Activated naive CD8-positive, alpha-beta T cell treated with anti-CD3 and anti-CD28 coated beads, Interleukin-2, amount 50 U/mL, for 16 hours (primary cell): ENCODE measurements at regions not wholly inside any gene's neighbourhood (a gene's known extent, or its start where the extent isn't known, plus 50 kb on each side); places are given as distances from the start of the nearest gene placed in this dataset.

Source experiments
- DNase-seq: peaks from one replicate; pipeline ENCODE4 v3.0.0-alpha.2; 2020; ENCODE audit warnings: low read depth, low spot score

GRCh38 chr13:76711550-76712182 is 174.5 kb downstream of the KCTD12 start:
- no peak for DNase-seq

GRCh38 chr13:76709851-76710250 is 176.4 kb downstream of the KCTD12 start:
- no peak for DNase-seq

DNA sequence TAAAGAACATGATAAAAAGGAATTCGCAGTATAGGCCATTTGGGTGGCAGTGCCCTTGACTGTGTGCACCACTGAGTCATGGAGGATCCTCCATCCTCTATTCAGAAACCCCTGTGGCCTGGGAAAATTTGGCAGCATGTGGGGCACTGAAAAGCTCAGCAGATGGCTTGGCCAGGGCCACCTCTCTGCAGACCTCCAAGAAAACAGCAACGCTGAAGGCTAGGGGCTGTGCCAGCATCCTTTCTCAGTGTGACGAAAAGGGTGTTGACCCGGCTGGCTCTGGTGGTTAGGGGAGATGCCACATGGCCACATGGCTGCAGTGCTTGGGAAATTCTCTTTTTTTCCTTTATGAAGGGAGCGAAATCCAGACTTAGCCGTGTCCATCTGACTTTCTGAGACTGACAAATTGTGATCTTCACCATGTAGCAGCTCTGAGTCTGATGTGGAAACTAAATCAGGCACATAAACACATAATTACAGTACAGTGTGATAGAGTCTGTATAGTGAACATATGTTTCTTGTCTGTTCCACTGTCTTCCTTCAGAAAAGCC is 178.0 kb downstream of the KCTD12 start:
- DNase-seq, result no peak

DNA sequence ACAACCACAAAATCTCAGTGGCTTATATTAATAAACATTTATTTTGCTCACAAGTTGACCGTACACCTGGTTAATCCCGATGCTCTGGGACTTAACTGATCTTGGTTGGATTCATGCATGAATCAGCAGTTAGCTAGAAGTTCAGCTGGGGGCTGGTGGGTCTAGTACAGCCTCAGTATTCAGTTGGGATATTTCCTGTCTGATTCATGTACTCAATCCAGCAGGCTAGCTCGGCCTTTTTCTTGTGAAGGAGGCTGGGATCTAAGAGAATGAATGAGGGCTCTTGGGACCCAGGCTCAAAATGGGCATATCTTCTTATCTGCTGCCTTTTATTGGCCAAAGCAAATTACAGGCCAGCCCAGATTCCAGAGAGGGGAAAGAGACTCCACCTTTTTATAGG is 178.8 kb downstream of the KCTD12 start:
- DNase-seq, result no peak

- DNase-seq, result no peak
These were observed 182.4 kb downstream of the KCTD12 start for GRCh38 chr13:76703621-76704288.

- no peak for DNase-seq
These were observed 183.0 kb downstream of the KCTD12 start for GRCh38 chr13:76703216-76703615.

DNA sequence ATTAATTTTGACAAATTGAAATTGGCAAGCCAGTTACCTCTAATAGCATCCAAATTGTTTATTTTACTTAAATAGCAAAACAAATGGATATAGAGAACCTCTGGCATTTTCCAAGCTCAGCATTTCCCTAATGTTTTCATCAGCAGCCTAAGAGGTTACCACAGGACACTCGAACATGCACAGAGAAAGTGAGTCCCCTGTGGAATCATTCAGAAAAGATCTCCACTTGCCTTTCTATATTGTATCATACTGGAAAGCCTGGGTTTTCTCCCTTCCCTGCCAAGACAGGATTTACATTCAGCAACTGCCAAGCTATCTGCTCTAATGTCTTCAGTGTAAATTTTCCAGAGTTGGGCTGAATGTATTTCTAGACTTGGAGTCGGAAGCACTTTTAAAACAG is 188.9 kb downstream of the KCTD12 start:
- no peak for DNase-seq

GRCh38 chr13:76696370-76696769 is 189.8 kb downstream of the KCTD12 start:
- DNase-seq, result no peak

GRCh38 chr13:76693086-76693485 is 193.1 kb downstream of the KCTD12 start:
- no peak for DNase-seq

DNA sequence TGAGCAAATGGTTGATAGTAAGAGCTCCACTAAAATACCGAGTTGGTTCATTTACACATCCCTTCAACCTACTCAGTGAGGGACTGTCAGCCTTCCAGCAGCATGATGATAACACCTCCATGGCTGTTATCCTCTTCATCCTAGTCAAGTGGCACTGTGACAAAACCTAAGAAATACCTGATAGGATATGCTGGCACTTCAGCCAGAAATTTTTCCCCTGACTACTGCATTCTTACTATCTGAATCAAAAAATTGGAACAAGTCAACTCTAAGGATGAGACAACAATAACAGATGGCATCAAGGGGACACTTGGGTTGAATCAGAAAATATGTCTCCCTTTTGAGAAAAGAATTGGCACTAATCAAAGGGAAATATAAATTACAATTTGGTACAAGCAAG is 193.9 kb downstream of the KCTD12 start:
- no peak for DNase-seq

DNA sequence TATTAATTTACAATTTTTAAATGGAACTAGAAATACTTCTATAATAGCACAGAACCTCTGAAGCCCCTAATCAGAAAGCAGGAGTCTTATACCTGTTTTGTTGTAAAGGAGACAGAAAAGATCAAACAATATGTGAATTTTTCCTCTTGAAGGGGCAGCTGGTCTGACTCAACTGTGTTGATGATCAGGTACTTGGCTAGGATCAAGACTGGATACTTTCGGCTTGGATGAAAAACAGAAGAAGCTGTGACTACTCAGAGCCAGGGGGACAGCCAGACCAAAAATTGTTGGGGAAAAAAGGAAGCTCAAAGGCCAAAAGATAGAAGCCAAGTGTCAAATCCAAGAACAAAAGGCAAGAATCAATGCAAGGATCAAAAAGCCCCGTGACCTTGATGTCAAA is 195.6 kb downstream of the KCTD12 start:
- DNase-seq, result no peak

- no peak for DNase-seq
These were observed 198.7 kb downstream of the KCTD12 start for GRCh38 chr13:76687467-76687866.

GRCh38 chr13:76685938-76686337 is 200.3 kb downstream of the KCTD12 start:
- DNase-seq, result no peak

GRCh38 chr13:76684336-76684735 is 201.9 kb downstream of the KCTD12 start:
- DNase-seq, result no peak

DNA sequence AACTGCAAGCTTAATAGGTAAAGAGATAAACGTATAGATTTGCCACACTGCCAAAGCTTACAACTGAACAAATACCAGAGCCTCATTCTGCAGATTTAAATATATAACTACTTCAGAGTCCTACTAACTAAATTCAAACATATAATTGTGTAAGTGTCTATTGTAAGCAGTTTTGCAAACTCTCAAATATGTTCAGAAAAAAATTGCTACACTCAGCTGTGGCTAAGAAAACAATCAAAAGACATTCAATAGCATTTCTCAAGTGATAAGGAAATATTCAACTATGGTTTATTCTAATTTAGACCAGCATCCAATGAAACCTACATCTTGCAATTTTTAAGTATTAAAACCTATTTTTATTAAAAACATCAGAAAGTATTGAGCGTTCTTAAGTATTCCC is 202.4 kb downstream of the KCTD12 start:
- DNase-seq, result no peak

GRCh38 chr13:76683168-76683567 is 203.0 kb downstream of the KCTD12 start:
- DNase-seq, result no peak

- DNase-seq, result no peak
These were observed 206.1 kb downstream of the KCTD12 start for GRCh38 chr13:76680112-76680511.

- DNase-seq, result no peak
These were observed 209.2 kb downstream of the KCTD12 start for GRCh38 chr13:76677043-76677442.

GRCh38 chr13:76672420-76672819 is 213.8 kb downstream of the KCTD12 start:
- no peak for DNase-seq

GRCh38 chr13:76668716-76669115 is 217.5 kb downstream of the KCTD12 start:
- no peak for DNase-seq

GRCh38 chr13:76668141-76668540 is 218.1 kb downstream of the KCTD12 start:
- DNase-seq, result no peak

- DNase-seq, result no peak
These were observed 218.7 kb downstream of the KCTD12 start for GRCh38 chr13:76667551-76667950.

- no peak for DNase-seq
These were observed 222.4 kb downstream of the KCTD12 start for GRCh38 chr13:76663592-76664335.
